ENCODE measurements at regions not wholly inside any gene's neighbourhood (a gene's known extent, or its start where the extent isn't known, plus 50 kb on each side); places are given as distances from the start of the nearest gene placed in this dataset.

DNA sequence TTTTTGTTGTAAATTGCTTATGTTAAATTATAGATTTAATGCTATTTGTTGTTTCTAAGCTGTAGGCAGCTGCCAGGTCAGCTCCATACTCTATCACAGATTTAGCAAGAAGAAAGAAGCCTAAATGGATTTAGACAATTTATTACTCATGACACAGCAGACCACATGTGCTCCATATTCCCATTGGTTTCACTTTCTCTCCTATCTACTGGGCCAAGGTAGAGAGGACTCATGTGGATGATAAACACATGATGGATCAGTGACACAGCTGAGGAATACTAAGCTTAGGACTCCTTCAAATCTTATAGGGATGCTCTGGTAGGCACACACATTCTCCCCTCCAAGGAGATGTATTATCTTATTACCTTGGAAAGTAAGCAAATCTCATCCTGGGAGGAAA, 553.0 kb upstream of the ADGRB3 start (continued):
- TF ChIP-seq CHD2 (IDR thresholded peaks at IDR 0.05; ENCODE audit: low read length) (no peak), SP1 (IDR thresholded peaks at IDR 0.05; ENCODE audit: low read depth, low read length) (no peak)

Data from H1 (cell line).